Motor neuron (in vitro differentiated cells): ENCODE measurements at regions not wholly inside any gene's neighbourhood (a gene's known extent, or its start where the extent isn't known, plus 50 kb on each side); places are given as distances from the start of the nearest gene placed in this dataset.
"Not testable (repeated sequence)": the region's sequence is repeated elsewhere in the genome, so short reads cannot be mapped to it uniquely, and the experiment has no call there.

Experiments
- ATAC-seq, 8 experiments: fragments of 200-7000 bp; cut with Tn5 transposase; replicated peaks in 6 of 8; 2 replicates each; pipeline ENCODE4 v1.8.0; 2021; ENCODE audit warnings: mild to moderate bottlenecking in 8 of 8, moderate library complexity in 8 of 8
- H3K27ac ChIP-seq, 2 donors: fragments of 250-450 bp; sonication (Bioruptor Pico); 2 replicates each; pipeline ENCODE4 v1.9.0; 2021; ENCODE audit warnings: antibody characterized with exemption in 2 of 2, mild to moderate bottlenecking in 2 of 2, moderate library complexity in 1 of 2
- H3K4me1 ChIP-seq, 2 donors: fragments of 250-450 bp; sonication (Bioruptor Pico); replicated peaks in 1 of 2; 2 replicates each; pipeline ENCODE4 v1.6.1; 2021; ENCODE audit warnings: antibody characterized with exemption in 2 of 2, mild to moderate bottlenecking in 2 of 2, moderate library complexity in 1 of 2
- H3K4me3 ChIP-seq, 5 donors: fragments of 250-450 bp; sonication (Bioruptor Pico); 2 replicates each; pipeline ENCODE4 v1.9.0; 2021; ENCODE audit warnings: antibody characterized with exemption in 5 of 5, mild to moderate bottlenecking in 5 of 5, moderate library complexity in 4 of 5
- WGBS, 10 experiments: fragments of 450-650 bp; shearing (Covaris generic); methylation state at CpG; one replicate each; pipeline ENCODE4 v1.0.0; 2022; 5-methylcytosine and 5-hydroxymethylcytosine counted together
- in situ Hi-C, 9 experiments: fragments of 400-800 bp; cut with MboI; loops; one replicate each; pipeline ENCODE4 v1.15.0; 2021; ENCODE audit warnings: low sequenced_read_pairs in 9 of 9, low pct_unique_long_range_greater_than_20kb in 2 of 9; ENCODE audit not compliant: unreplicated experiment in 9 of 9

- H3K4me1 ChIP-seq = peaks cover 37% of the 10 kb centered on the region in 2 donors
- 74 to 100% (median 95%) methylated on average over 3 to 12 of the region's 12 CpGs; no CpG with 5 or more reads in 2 of the 10 experiments for WGBS, 10 experiments
- H3K4me3 ChIP-seq, ATAC-seq, in situ Hi-C loops, H3K27ac ChIP-seq: not testable (repeated sequence)
Observed at GRCh38 chr6:139879241-139879640, 504.8 kb upstream of the CITED2 start.

- H3K4me3 ChIP-seq = no peak overlapping the region
- 80 to 100% (median 100%) methylated on average over 1 to 4 of the region's 8 CpGs; no CpG with 5 or more reads in 2 of the 10 experiments for WGBS, 10 experiments
- H3K27ac ChIP-seq = no peak overlapping the region
- H3K4me1 ChIP-seq = peaks cover 24% of the 10 kb centered on the region in 2 donors
- no peak for ATAC-seq
- in situ Hi-C loops = no loop called here
Observed at GRCh38 chr6:139877828-139878405, 503.5 kb upstream of the CITED2 start.

- 54 to 100% (median 89%) methylated on average over 1 to 2 of the region's 2 CpGs for WGBS, 10 experiments
- H3K4me3 ChIP-seq = no peak overlapping the region
- in situ Hi-C loops = loop anchor here in 1 of 9 experiments (25.0 kb wide), 1 partner anchor 485 kb away; no protein-coding TSS in a partner anchor
- H3K27ac ChIP-seq = no peak overlapping the region
- peak in 5 of 8 experiments; percentile 52 to 96 (median 67) for ATAC-seq
- H3K4me1 ChIP-seq = peaks cover 10 to 14% of the 10 kb centered on the region in 2 donors
Observed at GRCh38 chr6:139872665-139873064, 498.2 kb upstream of the CITED2 start.

GRCh38 chr6:139871803-139872510 is 497.5 kb upstream of the CITED2 start:
- in situ Hi-C loops = loop anchor here in 1 of 9 experiments (25.0 kb wide), 1 partner anchor 485 kb away; no protein-coding TSS in a partner anchor
- Histone ChIP-seq H3K4me1 (peaks cover 10 to 14% of the 10 kb centered on the region in 2 donors), H3K27ac (no peak overlapping the region), H3K4me3 (no peak overlapping the region)
- 0 to 100% (median 92%) methylated on average over 1 of the region's 1 CpG; no CpG with 5 or more reads in 1 of the 10 experiments for WGBS, 10 experiments
- ATAC-seq = no peak

- in situ Hi-C loops = loop anchor here in 1 of 9 experiments (25.0 kb wide), 1 partner anchor 484 kb away; no protein-coding TSS in a partner anchor
- no peak overlapping the region for H3K27ac ChIP-seq
- 40 to 100% (median 89%) methylated on average over 1 to 5 of the region's 6 CpGs; no CpG with 5 or more reads in 1 of the 10 experiments for WGBS, 10 experiments
Observed at GRCh38 chr6:139871165-139871710, 496.8 kb upstream of the CITED2 start.

GRCh38 chr6:139868576-139868975 is 494.1 kb upstream of the CITED2 start:
- no peak for ATAC-seq
- 35 to 94% (median 81%) methylated on average over 1 to 2 of the region's 2 CpGs for WGBS, 10 experiments
- Histone ChIP-seq H3K27ac (no peak overlapping the region), H3K4me3 (no peak overlapping the region), H3K4me1 (peaks cover 10 to 14% of the 10 kb centered on the region in 2 donors)
- in situ Hi-C loops = loop anchor here in 1 of 9 experiments (25.0 kb wide), 1 partner anchor 481 kb away; no protein-coding TSS in a partner anchor

More at GRCh38 chr6:139871165-139871710, 496.8 kb upstream of the CITED2 start:
- Histone ChIP-seq H3K4me1 (peaks cover 10 to 14% of the 10 kb centered on the region in 2 donors), H3K4me3 (no peak overlapping the region)
- ATAC-seq = no peak

GRCh38 chr6:139863964-139864363 is 489.5 kb upstream of the CITED2 start:
- ATAC-seq = no peak
- in situ Hi-C loops = loop anchor here in 1 of 9 experiments (25.0 kb wide), 1 partner anchor 477 kb away; no protein-coding TSS in a partner anchor
- H3K27ac ChIP-seq = no peak overlapping the region
- peaks cover 0 to 5% of the 10 kb centered on the region in 2 donors for H3K4me1 ChIP-seq
- H3K4me3 ChIP-seq = no peak overlapping the region
- 57 to 100% (median 71%) methylated on average over 1 of the region's 1 CpG; no CpG with 5 or more reads in 5 of the 10 experiments for WGBS, 10 experiments

- Histone ChIP-seq H3K4me1 (no peaks in the 10 kb centered on the region), H3K27ac (no peak overlapping the region), H3K4me3 (no peak overlapping the region)
- WGBS, 10 experiments = 19 to 100% (median 77%) methylated on average over 1 of the region's 1 CpG; no CpG with 5 or more reads in 2 of the 10 experiments
- in situ Hi-C loops = loop anchor here in 1 of 9 experiments (25.0 kb wide), 1 partner anchor 476 kb away; no protein-coding TSS in a partner anchor
- no peak for ATAC-seq
Observed at GRCh38 chr6:139863346-139863745, 488.9 kb upstream of the CITED2 start.

- WGBS, 10 experiments = 83 to 100% (median 94%) methylated on average over 2 of the region's 2 CpGs
- no peak for ATAC-seq
- no peak overlapping the region for H3K27ac ChIP-seq
- in situ Hi-C loops = loop anchor here in 1 of 9 experiments (25.0 kb wide), 1 partner anchor 475 kb away; no protein-coding TSS in a partner anchor
- no peaks in the 10 kb centered on the region for H3K4me1 ChIP-seq
- no peak overlapping the region for H3K4me3 ChIP-seq
Observed at GRCh38 chr6:139862311-139862710, 487.9 kb upstream of the CITED2 start.

- Histone ChIP-seq H3K4me3 (no peak overlapping the region), H3K4me1 (peaks cover 0 to 10% of the 10 kb centered on the region in 2 donors), H3K27ac (no peak overlapping the region)
- in situ Hi-C loops = loop anchor here in 1 of 9 experiments (25.0 kb wide), 1 partner anchor 473 kb away; no protein-coding TSS in a partner anchor
- 86 to 96% (median 93%) methylated on average over 1 to 4 of the region's 4 CpGs; no CpG with 5 or more reads in 1 of the 10 experiments for WGBS, 10 experiments
- no peak for ATAC-seq
Observed at GRCh38 chr6:139860203-139860602, 485.8 kb upstream of the CITED2 start.

GRCh38 chr6:139858429-139858828 is 484.0 kb upstream of the CITED2 start:
- Histone ChIP-seq H3K27ac (no peak overlapping the region), H3K4me1 (peaks cover 0 to 17% of the 10 kb centered on the region in 2 donors), H3K4me3 (no peak overlapping the region)
- 43 to 100% (median 85%) methylated on average over 1 to 2 of the region's 2 CpGs; no CpG with 5 or more reads in 1 of the 10 experiments for WGBS, 10 experiments
- in situ Hi-C loops = loop anchor here in 1 of 9 experiments (25.0 kb wide), 1 partner anchor 471 kb away; no protein-coding TSS in a partner anchor
- no peak for ATAC-seq

- H3K27ac ChIP-seq = no peak overlapping the region
- ATAC-seq = no peak
- in situ Hi-C loops = loop anchor here in 1 of 9 experiments (25.0 kb wide), 1 partner anchor 470 kb away; no protein-coding TSS in a partner anchor
- 40 to 100% (median 80%) methylated on average over 1 to 2 of the region's 2 CpGs; no CpG with 5 or more reads in 3 of the 10 experiments for WGBS, 10 experiments
- no peak overlapping the region for H3K4me3 ChIP-seq
- peaks cover 0 to 20% of the 10 kb centered on the region in 2 donors for H3K4me1 ChIP-seq
Observed at GRCh38 chr6:139857143-139857542, 482.7 kb upstream of the CITED2 start.
